OCI-LY3 (cell line): ENCODE measurements at regions not wholly inside any gene's neighbourhood (a gene's known extent, or its start where the extent isn't known, plus 50 kb on each side); places are given as distances from the start of the nearest gene placed in this dataset.

ENCODE experiments used
- H2AFZ ChIP-seq: fragments of 200-600, 300-600 bp; shearing (Covaris generic); 2 replicates; pipeline ENCODE4 v1.6.0; 2014; ENCODE audit warnings: antibody characterized with exemption, low read depth, low read length
- H3K27ac ChIP-seq: fragments of 200-600, 300-600 bp; sonication (generic); 2 replicates; pipeline ENCODE4 v1.5.1; 2014; ENCODE audit warnings: mild to moderate bottlenecking, low read length, moderate library complexity, mixed read lengths
- H3K27me3 ChIP-seq: fragments of 200-600, 300-600 bp; sonication (generic); 2 replicates; pipeline ENCODE4 v1.6.1; 2014; ENCODE audit warnings: low read depth, low read length, mixed read lengths
- H3K36me3 ChIP-seq: fragments of 200-600, 300-600 bp; sonication (generic); replicated peaks from 2 replicates; pipeline ENCODE3; 2014; ENCODE audit warnings: low read depth, low read length, mixed read lengths
- H3K4me1 ChIP-seq: fragments of 300-600, 200-600 bp; sonication (generic); 2 replicates; pipeline ENCODE4 v1.6.1; 2014; ENCODE audit warnings: low read length, mixed read lengths
- H3K4me2 ChIP-seq: fragments of 200-600, 300-600 bp; sonication (generic); 2 replicates; pipeline ENCODE4 v1.6.1; 2014; ENCODE audit warnings: low read length, mixed read lengths
- H3K4me3 ChIP-seq: fragments of 300-600, 200-600 bp; sonication (generic); 2 replicates; pipeline ENCODE4 v1.5.1; 2014; ENCODE audit warnings: antibody characterized with exemption, mild to moderate bottlenecking, low read length, moderate library complexity
- H3K79me2 ChIP-seq: fragments of 300-600, 200-600 bp; shearing (Covaris generic); 2 replicates; pipeline ENCODE4 v1.6.1; 2014; ENCODE audit warnings: mild to moderate bottlenecking, low read length, mixed read lengths
- H3K9ac ChIP-seq: fragments of 300-600, 200-600 bp; shearing (Covaris generic); 2 replicates; pipeline ENCODE4 v1.6.0; 2014; ENCODE audit warnings: mild to moderate bottlenecking, low read length, moderate library complexity
- H3K9me3 ChIP-seq: fragments of 200-600, 300-600 bp; shearing (Covaris generic); 2 replicates; pipeline ENCODE4 v1.6.1; 2014; ENCODE audit warnings: low read length, mixed read lengths; ENCODE audit not compliant: insufficient read depth
- H4K20me1 ChIP-seq: fragments of 200-600, 300-600 bp; sonication (generic); 2 replicates; pipeline ENCODE4 v1.6.1; 2016; ENCODE audit warnings: low read length, mixed read lengths; ENCODE audit not compliant: insufficient read depth
- EZH2phosphoT487 ChIP-seq: fragments of 200-600 bp; shearing (Covaris generic); IDR thresholded peaks from 2 replicates; pipeline ENCODE4 v1.6.1; 2018; ENCODE audit warnings: antibody characterized with exemption, mixed run types, low read depth
- TF ChIP-seq, protein P1 (sequence below): fragments of 200-600, 300-600 bp; sonication (generic); IDR thresholded peaks from 2 replicates; pipeline ENCODE4 v1.5.1; 2014; ENCODE audit warnings: antibody characterized with exemption, low read length, low read depth

DNA sequence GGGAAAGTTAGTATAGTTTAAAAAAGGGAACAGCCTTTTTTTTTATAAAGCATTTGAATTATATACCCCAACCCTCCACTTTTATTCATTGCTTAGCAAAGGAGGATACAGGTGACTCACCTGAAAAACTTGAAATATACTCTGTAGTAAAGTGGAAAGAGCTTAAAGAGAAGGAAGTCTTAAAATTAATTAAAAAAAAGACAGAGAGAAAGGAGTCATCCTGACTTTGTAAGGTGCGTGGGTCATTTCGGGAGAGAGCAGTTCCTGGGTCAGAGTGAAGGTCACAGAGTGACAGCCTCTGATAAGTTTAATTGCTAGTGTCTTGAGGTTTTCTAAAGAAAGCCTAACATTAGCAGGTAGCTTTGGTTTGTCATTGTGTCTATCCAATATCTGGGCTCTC, 310.3 kb downstream of the KLF5 start:
- no peaks in the 10 kb centered on the region for H3K9me3 ChIP-seq
- H3K27me3 ChIP-seq: no peaks in the 10 kb centered on the region
- no peaks in the 10 kb centered on the region for H3K79me2 ChIP-seq
- no peak overlapping the region for H3K27ac ChIP-seq
- no peak overlapping the region for H2AFZ ChIP-seq
- H3K4me1 ChIP-seq: no peaks in the 10 kb centered on the region
- no peaks in the 10 kb centered on the region for H3K36me3 ChIP-seq
- no peaks in the 10 kb centered on the region for H4K20me1 ChIP-seq
- TF ChIP-seq, protein P1, sequence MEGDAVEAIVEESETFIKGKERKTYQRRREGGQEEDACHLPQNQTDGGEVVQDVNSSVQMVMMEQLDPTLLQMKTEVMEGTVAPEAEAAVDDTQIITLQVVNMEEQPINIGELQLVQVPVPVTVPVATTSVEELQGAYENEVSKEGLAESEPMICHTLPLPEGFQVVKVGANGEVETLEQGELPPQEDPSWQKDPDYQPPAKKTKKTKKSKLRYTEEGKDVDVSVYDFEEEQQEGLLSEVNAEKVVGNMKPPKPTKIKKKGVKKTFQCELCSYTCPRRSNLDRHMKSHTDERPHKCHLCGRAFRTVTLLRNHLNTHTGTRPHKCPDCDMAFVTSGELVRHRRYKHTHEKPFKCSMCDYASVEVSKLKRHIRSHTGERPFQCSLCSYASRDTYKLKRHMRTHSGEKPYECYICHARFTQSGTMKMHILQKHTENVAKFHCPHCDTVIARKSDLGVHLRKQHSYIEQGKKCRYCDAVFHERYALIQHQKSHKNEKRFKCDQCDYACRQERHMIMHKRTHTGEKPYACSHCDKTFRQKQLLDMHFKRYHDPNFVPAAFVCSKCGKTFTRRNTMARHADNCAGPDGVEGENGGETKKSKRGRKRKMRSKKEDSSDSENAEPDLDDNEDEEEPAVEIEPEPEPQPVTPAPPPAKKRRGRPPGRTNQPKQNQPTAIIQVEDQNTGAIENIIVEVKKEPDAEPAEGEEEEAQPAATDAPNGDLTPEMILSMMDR: no peak
- H3K4me2 ChIP-seq: no peak overlapping the region
- no peak overlapping the region for H3K4me3 ChIP-seq
- H3K9ac ChIP-seq: no peak overlapping the region

DNA sequence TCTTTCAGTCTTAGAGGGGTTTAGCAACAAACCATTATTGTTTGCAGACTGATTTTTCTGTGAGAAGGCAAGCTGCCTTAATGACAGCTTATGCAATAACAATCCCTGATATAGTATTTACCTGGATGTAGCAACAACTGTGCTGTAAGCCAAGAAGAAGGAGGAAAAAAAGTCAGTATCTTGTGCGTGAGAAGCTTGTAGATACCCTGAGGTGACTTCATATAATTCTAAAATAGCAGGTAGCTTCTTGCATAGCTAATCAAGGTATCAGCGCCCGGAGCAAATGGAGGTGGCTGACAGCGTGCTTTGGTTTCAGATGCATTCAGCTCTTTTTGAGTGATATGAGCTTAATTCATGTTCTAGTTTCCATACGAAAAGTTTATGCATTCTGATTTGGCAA, 309.8 kb downstream of the KLF5 start:
- H2AFZ ChIP-seq: no peak overlapping the region
- H3K4me2 ChIP-seq: no peak overlapping the region
- no peaks in the 10 kb centered on the region for H3K79me2 ChIP-seq
- H3K4me3 ChIP-seq: no peak overlapping the region
- no peaks in the 10 kb centered on the region for H4K20me1 ChIP-seq
- no peak overlapping the region for H3K27ac ChIP-seq
- no peaks in the 10 kb centered on the region for H3K4me1 ChIP-seq
- H3K36me3 ChIP-seq: no peaks in the 10 kb centered on the region
- H3K9me3 ChIP-seq: no peaks in the 10 kb centered on the region
- no peaks in the 10 kb centered on the region for H3K27me3 ChIP-seq
- TF ChIP-seq, protein P1: no peak
- no peak for TF ChIP-seq EZH2phosphoT487
- H3K9ac ChIP-seq: no peak overlapping the region

- Histone ChIP-seq H3K9me3 (no peaks in the 10 kb centered on the region), H3K9ac (no peak overlapping the region), H3K27ac (no peak overlapping the region), H3K36me3 (no peaks in the 10 kb centered on the region), H3K4me2 (no peak overlapping the region), H3K4me1 (no peaks in the 10 kb centered on the region), H3K79me2 (no peaks in the 10 kb centered on the region), H3K4me3 (no peak overlapping the region), H2AFZ (no peak overlapping the region), H4K20me1 (no peaks in the 10 kb centered on the region), H3K27me3 (no peaks in the 10 kb centered on the region)
- TF ChIP-seq, protein P1: no peak
- TF ChIP-seq EZH2phosphoT487: no peak
These were observed 309.1 kb downstream of the KLF5 start for GRCh38 chr13:73367886-73368285.

DNA sequence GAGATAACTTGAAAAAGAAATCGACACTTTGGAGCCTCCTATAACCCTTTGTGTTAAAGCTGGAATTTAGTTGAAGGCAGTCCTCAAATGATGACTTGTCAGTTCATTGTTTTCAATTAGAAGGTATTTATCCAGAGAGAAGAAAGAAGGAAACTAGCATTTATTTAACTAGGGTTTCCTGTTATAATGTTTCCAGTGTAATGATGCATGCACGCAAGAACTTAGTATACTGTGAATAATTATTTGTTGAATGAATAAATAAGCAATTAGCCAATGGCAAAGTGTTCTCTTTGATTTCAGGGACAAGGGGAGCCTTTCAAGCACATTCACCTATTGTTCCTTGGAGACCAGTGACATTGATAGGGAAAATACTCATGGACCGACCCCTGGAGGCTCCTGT, 307.4 kb downstream of the KLF5 start:
- Histone ChIP-seq H3K4me1 (no peaks in the 10 kb centered on the region), H3K9ac (no peak overlapping the region), H3K27me3 (no peaks in the 10 kb centered on the region), H3K9me3 (no peaks in the 10 kb centered on the region), H3K79me2 (no peaks in the 10 kb centered on the region), H3K36me3 (no peaks in the 10 kb centered on the region), H4K20me1 (no peaks in the 10 kb centered on the region), H3K4me3 (no peak overlapping the region), H2AFZ (no peak overlapping the region), H3K4me2 (no peak overlapping the region), H3K27ac (no peak overlapping the region)
- TF ChIP-seq EZH2phosphoT487: no peak
- TF ChIP-seq, protein P1: no peak
